ENCODE measurements at regions not wholly inside any gene's neighbourhood (a gene's known extent, or its start where the extent isn't known, plus 50 kb on each side); places are given as distances from the start of the nearest gene placed in this dataset.

DNA sequence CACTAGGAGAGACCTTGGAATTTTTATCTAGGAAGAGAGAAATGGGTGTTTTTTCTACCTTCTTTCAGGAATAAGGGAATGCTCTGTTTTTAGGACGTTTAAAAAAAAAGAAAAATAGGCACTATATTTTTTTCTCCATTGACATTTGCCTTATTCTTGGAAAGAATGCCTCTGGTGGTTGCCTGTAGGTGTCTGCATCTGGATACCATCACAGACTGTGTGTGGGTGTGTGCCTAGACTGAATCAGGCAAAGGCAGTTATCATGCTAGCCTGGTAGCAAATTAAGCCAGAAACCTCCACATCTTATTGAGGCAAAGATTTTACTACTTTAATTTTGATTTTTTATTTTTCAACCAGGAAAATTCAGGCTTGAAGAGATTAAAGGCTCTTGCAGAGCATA lies 513.6 kb upstream of the KCNMB2 start:
- no peak overlapping the region for H3K9ac ChIP-seq (ENCODE audit: low read depth in 1 of 2, low read length in 2 of 2)
- H3K36me3 ChIP-seq (ENCODE audit: control insufficient read depth in 4 of 4, insufficient read depth in 3 of 4, low read depth in 1 of 4, low read length in 3 of 4) = peaks cover 0 to 1% (median 0%) of the 10 kb centered on the region in 4 donors
- TF ChIP-seq YY1 (IDR thresholded peaks at IDR 0.05) (no peak), TAF1 (conservative IDR thresholded peaks at IDR 0.05) (no peak), FOXA1 (IDR thresholded peaks at IDR 0.05) (no peak), RAD21 (IDR thresholded peaks at IDR 0.05) (no peak), NR2F2 (IDR thresholded peaks at IDR 0.05) (no peak), RXRA (IDR thresholded peaks at IDR 0.05) (no peak), HNF4A (conservative IDR thresholded peaks at IDR 0.05) (no peak), GABPA (IDR thresholded peaks at IDR 0.05 in 1 of 2, conservative IDR thresholded peaks at IDR 0.05 in 1 of 2) (no peak), JUND (IDR thresholded peaks at IDR 0.05) (no peak), HNF4G (IDR thresholded peaks at IDR 0.05) (no peak)
- TF ChIP-seq, protein P1, sequence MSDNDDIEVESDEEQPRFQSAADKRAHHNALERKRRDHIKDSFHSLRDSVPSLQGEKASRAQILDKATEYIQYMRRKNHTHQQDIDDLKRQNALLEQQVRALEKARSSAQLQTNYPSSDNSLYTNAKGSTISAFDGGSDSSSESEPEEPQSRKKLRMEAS (IDR thresholded peaks at IDR 0.05) = no peak
- TF ChIP-seq, protein P2, sequence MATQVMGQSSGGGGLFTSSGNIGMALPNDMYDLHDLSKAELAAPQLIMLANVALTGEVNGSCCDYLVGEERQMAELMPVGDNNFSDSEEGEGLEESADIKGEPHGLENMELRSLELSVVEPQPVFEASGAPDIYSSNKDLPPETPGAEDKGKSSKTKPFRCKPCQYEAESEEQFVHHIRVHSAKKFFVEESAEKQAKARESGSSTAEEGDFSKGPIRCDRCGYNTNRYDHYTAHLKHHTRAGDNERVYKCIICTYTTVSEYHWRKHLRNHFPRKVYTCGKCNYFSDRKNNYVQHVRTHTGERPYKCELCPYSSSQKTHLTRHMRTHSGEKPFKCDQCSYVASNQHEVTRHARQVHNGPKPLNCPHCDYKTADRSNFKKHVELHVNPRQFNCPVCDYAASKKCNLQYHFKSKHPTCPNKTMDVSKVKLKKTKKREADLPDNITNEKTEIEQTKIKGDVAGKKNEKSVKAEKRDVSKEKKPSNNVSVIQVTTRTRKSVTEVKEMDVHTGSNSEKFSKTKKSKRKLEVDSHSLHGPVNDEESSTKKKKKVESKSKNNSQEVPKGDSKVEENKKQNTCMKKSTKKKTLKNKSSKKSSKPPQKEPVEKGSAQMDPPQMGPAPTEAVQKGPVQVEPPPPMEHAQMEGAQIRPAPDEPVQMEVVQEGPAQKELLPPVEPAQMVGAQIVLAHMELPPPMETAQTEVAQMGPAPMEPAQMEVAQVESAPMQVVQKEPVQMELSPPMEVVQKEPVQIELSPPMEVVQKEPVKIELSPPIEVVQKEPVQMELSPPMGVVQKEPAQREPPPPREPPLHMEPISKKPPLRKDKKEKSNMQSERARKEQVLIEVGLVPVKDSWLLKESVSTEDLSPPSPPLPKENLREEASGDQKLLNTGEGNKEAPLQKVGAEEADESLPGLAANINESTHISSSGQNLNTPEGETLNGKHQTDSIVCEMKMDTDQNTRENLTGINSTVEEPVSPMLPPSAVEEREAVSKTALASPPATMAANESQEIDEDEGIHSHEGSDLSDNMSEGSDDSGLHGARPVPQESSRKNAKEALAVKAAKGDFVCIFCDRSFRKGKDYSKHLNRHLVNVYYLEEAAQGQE (IDR thresholded peaks at IDR 0.05) = no peak
- TF ChIP-seq, protein P3, sequence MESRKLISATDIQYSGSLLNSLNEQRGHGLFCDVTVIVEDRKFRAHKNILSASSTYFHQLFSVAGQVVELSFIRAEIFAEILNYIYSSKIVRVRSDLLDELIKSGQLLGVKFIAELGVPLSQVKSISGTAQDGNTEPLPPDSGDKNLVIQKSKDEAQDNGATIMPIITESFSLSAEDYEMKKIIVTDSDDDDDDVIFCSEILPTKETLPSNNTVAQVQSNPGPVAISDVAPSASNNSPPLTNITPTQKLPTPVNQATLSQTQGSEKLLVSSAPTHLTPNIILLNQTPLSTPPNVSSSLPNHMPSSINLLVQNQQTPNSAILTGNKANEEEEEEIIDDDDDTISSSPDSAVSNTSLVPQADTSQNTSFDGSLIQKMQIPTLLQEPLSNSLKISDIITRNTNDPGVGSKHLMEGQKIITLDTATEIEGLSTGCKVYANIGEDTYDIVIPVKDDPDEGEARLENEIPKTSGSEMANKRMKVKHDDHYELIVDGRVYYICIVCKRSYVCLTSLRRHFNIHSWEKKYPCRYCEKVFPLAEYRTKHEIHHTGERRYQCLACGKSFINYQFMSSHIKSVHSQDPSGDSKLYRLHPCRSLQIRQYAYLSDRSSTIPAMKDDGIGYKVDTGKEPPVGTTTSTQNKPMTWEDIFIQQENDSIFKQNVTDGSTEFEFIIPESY (IDR thresholded peaks at IDR 0.05) = no peak
- DNase-seq (ENCODE audit: low spot score) = no peak
- no peaks in the 10 kb centered on the region for H3K27me3 ChIP-seq (ENCODE audit: control insufficient read depth in 4 of 4, insufficient read depth in 4 of 4, low read length in 3 of 4)
- 89% methylated on average over 1 of the region's 1 CpG for WGBS
- H3K4me1 ChIP-seq (ENCODE audit: control insufficient read depth in 4 of 4, insufficient read depth in 4 of 4, low read length in 3 of 4) = no peaks in the 10 kb centered on the region
- H3K9me3 ChIP-seq (ENCODE audit: control insufficient read depth in 4 of 4, low read length in 3 of 4) = no peaks in the 10 kb centered on the region
- H3K27ac ChIP-seq (ENCODE audit: low read depth in 1 of 2, low read length in 2 of 2) = no peak overlapping the region
- H3K4me3 ChIP-seq (ENCODE audit: low read depth in 1 of 3, low read length in 3 of 3) = no peak overlapping the region

DNA sequence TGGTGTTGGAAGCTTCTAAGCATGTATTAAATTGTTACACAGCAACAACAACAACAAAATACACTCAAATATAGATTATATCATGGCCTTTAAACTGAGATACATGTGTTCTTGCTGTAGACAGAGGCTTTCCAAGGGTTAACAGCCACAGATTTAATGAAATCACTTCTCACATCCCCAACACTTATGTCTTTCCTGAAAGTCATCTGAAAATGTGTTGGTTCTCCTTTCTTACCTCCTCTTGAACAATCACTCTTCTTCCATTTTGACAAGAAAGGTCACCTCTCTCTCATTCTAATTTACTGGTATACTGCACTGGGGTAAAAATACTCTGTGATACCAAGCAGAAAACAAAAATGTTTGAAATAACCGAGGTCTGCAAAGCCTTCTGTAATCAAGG lies 507.3 kb upstream of the KCNMB2 start:
- Histone ChIP-seq H3K27ac (ENCODE audit: low read depth in 1 of 2, low read length in 2 of 2) (no peak overlapping the region), H3K4me3 (ENCODE audit: low read depth in 1 of 3, low read length in 3 of 3) (no peak overlapping the region), H3K27me3 (ENCODE audit: control insufficient read depth in 4 of 4, insufficient read depth in 4 of 4, low read length in 3 of 4) (no peaks in the 10 kb centered on the region), H3K36me3 (ENCODE audit: control insufficient read depth in 4 of 4, insufficient read depth in 3 of 4, low read depth in 1 of 4, low read length in 3 of 4) (no peaks in the 10 kb centered on the region), H3K9ac (ENCODE audit: low read depth in 1 of 2, low read length in 2 of 2) (no peak overlapping the region), H3K9me3 (ENCODE audit: control insufficient read depth in 4 of 4, low read length in 3 of 4) (no peaks in the 10 kb centered on the region), H3K4me1 (ENCODE audit: control insufficient read depth in 4 of 4, insufficient read depth in 4 of 4, low read length in 3 of 4) (no peaks in the 10 kb centered on the region)
- TF ChIP-seq SP1 (IDR thresholded peaks at IDR 0.05) (no peak), RAD21 (IDR thresholded peaks at IDR 0.05) (no peak), GABPA (IDR thresholded peaks at IDR 0.05 in 1 of 2, conservative IDR thresholded peaks at IDR 0.05 in 1 of 2) (no peak), NR2F2 (IDR thresholded peaks at IDR 0.05) (no peak), FOXA1 (IDR thresholded peaks at IDR 0.05) (no peak), HNF4G (IDR thresholded peaks at IDR 0.05) (no peak)
- TF ChIP-seq, protein P1 (IDR thresholded peaks at IDR 0.05) = no peak
- TF ChIP-seq, protein P3 (IDR thresholded peaks at IDR 0.05) = no peak
- no peak for DNase-seq (ENCODE audit: low spot score)
- 89% methylated on average over 1 of the region's 1 CpG for WGBS
